NCI-H82 (cell line): ENCODE measurements at regions not wholly inside any gene's neighbourhood (a gene's known extent, or its start where the extent isn't known, plus 50 kb on each side); places are given as distances from the start of the nearest gene placed in this dataset.

Source experiments
- DNase-seq: peaks from one replicate; lab custom pipeline; 2025; lab: John Stamatoyannopoulos, UW

DNA sequence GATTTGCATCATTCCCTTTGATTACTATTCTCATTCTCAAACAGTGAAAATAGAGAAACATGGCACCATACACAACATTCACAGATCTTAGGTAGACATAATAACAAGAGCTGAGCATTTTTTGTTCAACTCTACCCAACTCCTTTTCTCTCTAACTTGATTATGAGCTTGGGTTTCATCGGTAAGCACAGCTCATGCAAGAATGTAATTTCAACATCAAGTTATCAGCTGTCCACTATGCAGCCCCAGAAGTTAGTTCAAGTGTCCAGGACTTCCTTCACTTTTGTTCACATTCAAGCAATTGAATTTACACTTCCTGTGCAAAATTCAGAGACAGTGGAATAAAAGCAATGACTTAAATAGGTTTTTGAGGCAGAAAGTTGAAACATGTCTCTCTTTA is 297.7 kb upstream of the SASH1 start:
- DNase-seq, result no peak

DNA sequence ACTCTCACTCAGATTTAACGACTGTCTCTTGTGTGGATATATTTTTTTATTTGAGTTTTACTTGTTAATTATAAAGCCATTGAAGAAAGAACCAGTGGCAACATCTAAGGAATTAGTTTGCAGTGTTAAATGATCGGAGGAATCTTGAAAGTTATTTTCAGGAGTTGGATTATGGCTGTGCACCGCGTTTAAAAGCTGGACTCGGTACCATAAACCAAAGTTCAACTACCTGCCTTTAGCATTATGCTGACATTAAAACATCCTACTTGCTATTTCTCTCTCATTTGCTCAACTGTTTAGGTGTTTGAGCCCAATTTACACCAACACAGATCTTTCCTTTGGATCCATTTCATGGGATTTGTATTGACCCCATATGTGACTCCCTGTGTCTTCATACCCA is 289.4 kb upstream of the SASH1 start:
- no peak for DNase-seq

DNA sequence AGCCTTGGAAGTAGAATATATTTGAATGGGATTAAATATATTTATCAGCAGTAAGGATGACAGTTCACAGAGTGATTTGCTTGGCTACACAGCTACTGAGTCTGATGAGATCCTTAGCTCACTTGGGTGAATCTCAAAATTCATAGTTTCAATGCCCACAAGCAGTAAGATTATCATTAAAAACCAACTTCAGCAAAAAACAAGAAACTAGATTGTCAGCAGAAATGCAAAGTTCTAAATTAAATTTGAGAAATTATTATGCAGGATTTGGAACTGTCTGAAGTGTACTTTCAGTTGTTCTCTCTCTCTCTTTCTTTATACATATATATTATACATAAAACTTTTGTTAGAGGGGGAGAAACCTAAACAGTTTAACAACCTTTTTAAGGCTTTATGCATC is 288.8 kb upstream of the SASH1 start:
- no peak for DNase-seq

DNA sequence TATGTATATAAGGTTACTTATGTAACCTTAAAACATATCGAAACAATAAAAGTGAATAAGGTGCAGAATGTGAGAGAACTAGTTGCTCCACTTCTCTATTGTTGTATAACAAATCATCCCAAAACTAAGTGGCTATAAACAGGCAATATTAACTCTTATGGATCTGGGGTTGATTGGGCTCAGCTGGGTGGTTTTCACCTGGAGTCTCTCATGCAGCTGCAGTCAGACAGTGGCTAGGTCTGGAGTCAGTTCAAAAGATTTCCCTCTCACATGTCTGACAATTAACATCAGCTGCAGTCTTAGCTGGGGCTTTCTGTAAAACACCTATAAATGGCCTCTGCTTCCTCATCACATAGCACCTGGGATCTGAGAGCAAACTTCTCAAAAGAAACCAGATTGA is 288.4 kb upstream of the SASH1 start:
- DNase-seq, result no peak

DNA sequence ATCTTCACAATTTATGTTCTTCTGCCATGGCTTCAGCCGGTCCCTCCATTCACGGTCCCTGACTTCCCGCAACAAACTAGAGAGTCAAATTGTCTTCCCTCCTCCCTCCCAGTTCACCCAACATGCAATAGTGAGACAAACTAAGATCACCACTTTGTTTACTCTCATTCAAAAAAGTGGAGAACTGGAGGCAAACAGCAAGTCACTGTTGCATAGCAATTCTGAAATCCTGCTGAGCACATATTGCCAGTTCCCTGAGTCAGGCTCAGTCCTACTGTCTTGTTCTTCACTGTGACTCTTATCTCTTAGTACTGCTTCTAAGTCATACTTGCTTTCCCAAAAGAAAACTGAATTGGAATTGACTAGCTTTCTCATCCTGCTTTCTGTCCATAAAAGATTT is 287.2 kb upstream of the SASH1 start:
- DNase-seq, result no peak

DNA sequence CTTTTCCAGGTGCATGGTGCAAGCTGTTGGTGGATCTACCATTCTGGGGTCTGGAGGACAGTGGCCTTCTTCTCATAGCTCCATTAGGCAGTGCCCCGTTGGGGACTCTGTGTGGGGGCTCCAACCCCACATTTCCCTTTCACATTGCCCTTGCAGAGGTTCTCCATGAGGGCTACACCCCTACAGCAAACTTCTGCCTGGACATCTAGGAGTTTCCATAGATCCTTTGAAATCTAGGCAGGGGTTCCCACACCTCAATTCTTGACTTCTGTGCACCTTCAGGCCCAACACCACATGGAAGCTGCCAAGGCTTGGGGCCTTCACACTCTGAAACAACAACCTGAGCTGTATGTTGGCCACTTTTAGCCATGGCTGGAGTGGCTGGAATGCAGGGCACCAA is 282.8 kb upstream of the SASH1 start:
- no peak for DNase-seq

DNA sequence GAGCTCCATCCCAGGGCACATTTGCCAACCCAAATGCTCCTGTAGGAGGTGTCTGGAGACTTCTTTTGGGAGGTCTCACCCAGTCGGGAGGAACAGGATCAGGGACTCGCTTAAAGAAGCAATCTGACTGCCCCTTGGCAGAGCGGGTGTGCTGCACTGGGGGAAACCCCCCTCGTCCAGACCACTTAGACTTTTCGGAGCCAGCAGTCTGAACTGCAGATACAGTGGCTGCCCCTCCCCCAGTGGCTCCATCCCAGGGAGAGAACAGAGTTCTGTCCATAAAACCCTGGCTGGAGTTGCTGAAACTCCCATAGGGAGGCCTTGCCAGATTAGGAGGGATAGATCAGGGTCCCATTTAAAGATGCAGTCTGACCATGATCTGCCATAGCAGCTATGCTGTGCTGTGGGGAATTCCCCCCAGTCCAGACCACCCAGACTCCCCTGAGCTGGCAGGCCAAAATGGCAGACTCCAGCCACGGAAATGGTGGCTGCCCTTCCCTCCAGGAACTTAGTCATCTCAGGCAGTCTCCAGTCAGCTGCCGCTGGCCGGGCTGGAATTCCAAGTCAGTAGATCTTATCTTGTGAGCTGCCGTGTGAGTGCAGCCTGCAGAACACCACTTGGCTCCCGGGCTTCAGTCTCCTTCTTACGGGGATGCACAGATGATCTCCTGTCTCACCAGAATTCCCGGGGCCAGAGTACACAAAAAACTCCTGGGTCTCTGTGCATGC is 278.1 kb upstream of the SASH1 start:
- no peak for DNase-seq

DNA sequence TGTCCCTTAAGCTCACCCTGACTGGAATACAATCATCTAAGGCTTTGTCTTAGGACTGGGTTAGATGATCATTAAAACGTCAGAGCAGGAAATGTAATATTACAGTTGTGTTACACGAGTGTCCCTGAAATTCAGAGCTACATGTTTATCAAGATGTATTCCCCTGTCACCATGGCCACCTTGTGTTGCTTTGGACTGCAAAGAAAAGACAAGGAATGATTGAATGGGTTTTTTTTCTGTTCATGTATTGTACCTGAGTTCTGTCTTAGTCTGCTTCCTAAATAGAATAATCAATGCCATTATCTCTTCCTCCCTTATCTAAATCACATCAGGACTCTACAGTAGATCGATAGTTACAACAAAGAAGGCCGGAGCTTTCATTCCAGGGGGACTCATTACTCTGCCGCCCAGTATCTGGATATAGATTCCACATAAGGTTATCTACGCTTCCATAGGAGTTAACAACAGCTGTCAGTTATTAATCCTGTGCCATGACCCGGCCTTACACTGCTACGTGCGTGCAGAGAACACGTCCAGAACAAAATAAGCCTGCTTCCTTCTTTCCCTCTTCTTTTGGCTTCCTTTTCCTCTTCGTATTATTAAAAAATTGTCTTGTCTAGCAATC is 274.1 kb upstream of the SASH1 start:
- peak; percentile 81 for DNase-seq

DNA sequence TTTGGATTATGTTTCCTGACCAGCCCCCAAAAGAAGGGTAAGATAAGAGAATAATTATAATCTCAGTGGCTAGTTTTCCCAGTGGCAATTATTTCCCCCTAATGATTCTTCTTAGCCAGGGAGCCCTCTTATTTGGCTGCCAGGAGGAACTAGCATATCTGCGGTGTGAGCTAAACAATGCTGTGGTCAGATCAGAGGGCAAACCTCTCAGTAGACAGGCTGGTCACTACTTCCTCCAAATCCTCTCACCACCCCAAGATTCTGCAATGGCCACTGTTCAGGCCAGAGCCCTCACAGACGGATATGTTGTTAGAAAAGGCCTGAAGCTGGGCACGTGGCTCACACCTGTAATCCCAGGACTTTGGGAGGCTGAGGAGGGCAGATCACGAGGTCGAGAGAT is 273.4 kb upstream of the SASH1 start:
- no peak for DNase-seq

DNA sequence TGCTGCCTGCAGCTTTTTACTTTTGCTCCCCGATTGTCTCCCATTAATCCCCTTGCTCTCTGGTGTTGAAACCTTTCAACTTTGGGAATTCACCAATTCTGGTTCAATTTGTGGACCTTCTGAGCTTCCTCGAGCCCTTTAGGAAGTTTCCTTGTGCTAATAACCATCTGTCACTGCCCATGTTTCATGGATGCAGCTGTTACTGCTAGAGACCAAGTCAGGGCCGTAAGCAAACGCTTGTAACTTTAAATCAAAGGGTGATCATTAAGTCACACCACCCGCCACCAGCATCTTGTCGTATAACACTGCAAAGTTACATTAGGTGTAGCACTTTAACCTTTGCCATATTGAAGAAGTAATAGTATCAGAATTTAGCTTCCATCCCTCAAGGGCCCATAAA is 268.3 kb upstream of the SASH1 start:
- DNase-seq, result no peak

DNA sequence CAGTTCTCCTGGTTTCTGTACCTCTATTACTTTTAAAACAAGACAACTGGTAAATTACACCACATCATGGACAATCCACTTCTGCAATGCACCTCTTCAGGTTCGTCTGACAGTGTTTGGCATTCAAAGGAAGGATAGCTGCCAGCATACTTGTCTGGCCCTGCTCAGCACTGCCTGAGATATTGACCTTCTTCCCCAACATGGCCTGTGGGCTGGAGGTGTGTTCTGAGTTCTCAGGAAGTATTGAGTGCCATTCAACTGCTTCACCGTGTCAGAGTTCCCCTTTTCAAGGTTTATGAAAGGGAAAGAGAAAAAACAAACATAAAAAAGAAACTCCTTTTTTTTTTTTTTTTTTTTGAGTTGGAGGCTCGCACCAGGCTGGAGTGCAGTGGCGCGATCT is 267.9 kb upstream of the SASH1 start:
- DNase-seq, result no peak

DNA sequence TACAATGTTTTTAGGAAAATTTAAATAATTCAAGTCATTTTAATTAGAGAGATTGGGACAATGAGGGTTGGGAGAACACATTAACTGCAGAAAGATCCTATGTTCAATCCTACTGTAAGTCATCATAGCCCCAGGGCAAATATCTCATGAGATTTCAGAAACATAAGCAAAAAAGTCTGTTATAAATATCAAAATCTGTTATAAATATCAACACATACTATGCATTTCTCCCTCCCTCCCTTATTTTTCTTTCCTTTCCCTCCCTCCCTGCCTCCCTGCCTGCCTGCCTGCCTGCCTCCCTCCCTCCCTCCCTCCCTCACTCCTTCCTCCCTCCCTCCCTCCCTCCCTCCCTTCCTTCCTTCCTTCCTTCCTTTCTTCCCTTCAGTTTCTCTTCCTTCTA is 267.3 kb upstream of the SASH1 start:
- DNase-seq, result no peak

DNA sequence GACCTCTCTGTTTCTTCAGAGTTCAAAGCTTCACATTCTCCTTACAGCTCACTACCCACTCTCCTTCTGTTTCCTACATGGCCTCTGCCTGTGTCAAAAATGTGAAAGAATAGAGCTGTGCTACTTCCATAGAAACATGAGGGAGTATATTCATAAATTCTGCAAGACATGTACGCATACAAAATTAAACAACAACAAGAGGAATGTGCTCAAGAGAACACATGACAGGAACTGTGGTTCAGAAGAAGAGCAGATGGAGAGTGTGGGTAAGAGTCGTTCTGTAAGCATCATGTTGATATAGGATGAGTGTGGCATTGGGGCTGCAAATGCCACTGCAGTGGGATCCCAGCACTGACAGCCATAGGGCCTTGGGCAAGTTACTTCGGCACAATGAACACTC is 266.6 kb upstream of the SASH1 start:
- DNase-seq, result no peak

DNA sequence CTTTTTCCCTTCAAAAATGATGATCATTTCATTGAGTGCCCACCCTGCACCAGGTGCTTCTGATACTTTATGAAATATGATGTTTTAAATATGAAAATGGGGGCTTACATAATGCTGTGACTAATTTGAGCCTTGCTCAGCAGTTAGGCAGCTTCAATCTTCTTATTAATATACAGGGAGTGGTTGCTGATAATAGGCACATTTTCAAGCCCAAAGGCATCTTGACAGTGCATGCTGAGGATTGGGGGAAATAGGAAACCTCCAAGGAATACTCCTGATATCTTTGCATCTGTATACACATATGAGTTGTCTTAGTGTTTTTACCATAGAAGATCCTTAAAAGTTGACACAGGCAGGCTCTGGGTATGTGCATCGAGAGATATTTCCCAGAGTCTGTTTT is 262.3 kb upstream of the SASH1 start:
- DNase-seq, result no peak

DNA sequence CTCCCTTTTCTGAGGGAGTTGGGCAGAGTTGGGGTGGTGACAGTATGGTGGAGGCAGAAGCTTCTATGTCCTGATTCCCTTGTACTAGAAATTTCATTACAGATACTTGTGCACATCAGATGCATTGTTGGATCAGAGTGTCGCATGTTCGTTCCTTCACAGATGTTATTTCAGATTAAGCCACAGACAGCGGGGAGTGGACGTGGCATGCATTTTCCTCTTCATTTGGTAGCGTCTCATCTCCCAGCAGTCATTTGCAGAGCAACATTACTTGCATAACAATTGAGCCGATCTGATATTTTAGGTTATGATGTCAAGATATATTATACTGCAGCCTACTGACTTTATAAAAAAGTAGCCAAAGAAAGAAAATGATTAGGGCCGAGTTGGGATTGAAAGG is 261.6 kb upstream of the SASH1 start:
- DNase-seq, result no peak

DNA sequence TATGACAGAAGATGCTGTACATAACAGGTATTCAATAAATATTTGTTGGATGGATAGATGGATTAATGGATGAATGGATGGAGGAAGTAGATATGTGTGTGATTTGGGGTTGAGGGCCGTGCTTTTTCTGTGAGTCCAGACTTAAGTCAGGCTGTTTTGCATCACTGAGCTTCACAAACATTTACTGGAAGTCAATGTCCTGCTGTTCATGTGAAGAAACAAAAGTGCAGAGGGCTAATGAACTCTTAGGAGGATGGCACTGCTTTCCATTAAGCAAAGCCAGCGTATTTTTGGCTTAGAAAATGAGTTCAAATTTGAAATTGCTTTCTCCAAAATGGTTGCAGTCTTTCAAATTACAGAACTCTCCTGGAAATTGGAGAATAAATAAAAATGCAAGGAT is 260.6 kb upstream of the SASH1 start:
- DNase-seq, result no peak

DNA sequence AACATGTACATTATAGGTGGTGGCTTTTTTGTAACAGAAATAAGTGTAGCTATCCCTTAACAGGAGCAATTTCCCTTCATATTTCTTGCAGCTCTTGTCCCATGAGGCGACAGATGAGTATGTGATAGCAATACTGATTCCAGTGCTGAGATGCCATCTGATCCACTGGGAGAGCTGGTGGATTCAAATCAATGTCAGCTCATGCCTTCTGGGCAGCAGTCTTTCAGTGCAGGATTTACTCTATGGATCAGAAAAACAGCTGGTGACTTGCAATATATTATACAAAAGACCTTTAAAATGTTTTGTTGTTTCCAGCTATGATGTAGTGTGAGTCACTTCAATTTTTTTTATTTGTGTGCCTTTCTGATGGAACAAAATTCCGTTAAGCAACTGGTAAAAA is 259.9 kb upstream of the SASH1 start:
- no peak for DNase-seq

DNA sequence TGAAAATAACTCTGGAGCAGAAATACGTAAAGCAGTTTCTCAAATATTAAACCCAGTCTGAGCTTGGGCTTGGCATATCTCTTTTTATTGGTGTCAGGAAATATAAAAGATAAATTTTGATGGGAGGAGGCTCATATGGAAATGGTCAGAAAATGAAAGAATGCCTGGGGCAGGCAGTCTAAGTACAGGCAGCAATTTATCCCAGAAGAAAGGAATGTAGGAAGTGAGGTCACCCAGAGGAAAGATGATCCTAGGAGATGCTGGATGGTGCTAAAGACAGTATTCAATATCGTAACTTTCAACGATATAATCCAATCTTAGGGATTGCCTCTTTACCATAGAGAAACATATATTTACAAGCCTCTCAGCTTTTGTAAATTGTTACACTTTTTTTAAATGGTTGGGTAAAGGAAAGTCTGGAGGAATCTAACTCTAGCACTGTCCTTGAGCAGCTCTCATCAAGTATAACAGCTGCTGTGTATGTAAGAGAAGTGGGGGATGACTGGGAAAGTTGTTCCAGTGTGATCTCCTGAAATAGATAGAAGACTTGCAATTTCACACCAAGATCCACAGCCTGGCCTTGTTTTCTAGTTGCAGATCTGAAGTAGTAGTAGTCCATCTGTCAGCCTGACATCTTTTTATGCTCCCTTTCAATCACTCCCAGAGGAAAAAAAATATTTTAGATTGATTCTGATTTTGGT is 256.9 kb upstream of the SASH1 start:
- no peak for DNase-seq

DNA sequence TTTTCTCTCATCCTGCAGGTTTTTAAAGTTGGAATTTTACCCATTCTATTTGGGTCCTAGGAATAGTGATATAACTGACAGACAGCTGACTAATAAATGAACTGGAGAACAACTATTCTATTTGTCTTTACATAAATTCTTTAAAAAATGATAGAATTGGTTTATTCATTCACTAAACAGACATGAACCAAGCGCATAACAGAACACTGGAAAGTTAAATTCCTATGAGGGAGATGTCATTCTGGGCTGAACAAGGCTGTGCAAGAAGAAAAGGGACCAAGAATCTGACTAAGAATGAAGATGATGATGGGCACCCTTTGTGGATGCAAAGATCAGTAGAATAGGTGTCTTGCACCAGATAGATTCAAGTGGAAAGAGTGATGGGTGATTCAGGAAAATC is 256.3 kb upstream of the SASH1 start:
- no peak for DNase-seq

DNA sequence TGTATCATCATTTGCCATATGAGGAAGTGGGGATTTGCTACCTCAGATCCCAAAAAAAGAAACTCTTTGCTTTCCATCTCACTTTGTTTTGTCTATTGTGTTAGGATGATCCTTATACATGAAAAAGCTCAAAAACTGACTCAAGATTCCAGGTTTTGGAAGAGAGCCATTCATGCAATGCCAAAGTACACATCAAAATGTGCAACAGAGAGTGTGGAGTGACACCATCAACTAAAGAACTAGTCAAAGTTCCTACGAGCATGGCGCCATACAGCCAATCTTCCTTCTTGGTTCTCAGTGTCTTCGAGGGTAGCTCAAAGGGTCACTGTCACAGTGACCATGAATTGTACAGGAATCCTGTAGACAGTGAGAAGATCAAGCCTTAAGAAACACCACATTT is 255.8 kb upstream of the SASH1 start:
- no peak for DNase-seq

DNA sequence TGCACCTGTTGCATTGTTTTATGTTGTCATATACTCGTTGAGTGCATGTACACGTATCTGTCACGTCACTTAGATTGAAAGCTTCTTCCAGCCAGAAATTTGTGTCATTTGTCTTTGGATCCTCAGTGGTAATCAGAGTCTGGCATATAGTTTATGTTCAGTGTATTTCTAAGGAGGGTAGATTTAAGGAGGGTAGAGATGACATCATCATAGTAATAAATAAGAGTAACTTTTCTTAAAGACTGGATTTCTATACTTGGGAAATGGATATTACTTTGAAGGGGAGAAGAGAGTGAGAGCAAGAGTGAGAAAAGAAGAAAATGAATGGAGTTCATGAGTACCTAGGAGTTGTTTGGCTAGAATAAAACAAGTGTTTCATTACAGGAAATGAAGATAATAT is 255.0 kb upstream of the SASH1 start:
- DNase-seq, result no peak

DNA sequence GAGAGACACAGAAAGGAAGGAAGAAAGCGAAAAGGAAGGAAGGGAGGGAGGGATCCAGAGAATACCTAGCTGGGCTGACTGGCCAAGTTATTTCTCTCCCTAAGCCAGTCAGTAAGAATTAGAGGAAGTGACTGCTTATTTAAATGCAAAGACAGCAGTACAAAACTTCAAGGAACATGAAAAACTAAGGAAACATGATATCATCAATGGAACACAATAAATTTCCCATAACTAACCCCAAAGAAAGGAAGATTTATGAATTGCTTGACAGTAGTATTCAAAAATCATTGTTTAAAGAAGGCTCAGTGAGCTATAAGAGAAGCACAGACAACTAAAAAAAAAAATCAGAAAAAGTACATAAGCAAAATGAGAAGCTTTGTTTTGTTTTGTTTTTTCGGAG is 252.3 kb upstream of the SASH1 start:
- DNase-seq, result no peak

DNA sequence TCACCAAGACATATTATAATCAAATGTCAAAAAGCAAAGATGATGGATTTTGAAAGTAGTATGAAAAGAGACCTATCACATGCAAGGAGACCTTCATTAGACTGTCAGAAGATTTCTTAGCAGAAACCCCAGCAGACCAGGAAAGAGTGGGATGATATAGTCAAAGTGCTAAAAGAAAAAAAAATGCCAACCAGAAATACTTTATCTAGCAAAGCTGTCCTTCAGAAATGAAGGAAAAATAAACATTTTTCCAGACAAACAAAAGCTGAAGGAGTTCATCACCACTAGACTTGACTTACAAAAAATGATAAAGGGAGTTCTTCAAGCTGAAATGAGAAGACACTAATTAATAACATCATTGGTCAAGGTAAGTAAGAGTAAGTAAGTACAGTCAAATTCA is 251.2 kb upstream of the SASH1 start:
- no peak for DNase-seq

DNA sequence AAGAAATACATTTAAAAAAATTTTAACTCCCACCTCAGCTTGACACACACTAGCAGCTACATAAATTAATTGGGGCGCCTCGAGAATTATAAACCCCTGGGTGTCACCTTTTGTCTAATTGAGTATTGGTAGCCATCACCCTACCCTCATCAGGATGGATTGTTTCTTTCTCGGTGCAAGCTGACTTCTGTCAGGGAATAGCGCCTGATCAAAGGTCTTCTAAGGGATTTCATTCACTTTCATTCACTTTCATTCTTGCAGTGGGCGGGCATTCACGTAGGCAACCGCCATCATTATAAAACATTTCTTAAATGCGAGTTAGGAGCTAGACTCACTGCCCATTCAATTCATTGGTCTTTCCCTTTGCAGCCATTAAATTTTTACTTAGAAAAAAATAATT is 239.2 kb upstream of the SASH1 start:
- DNase-seq, result no peak
